Type B pancreatic cell (in vitro differentiated cells): ENCODE measurements at regions not wholly inside any gene's neighbourhood (a gene's known extent, or its start where the extent isn't known, plus 50 kb on each side); places are given as distances from the start of the nearest gene placed in this dataset.

Experiments
- DNase-seq: peaks from one replicate; pipeline ENCODE4 v3.0.0; 2021; ENCODE audit warnings: mixed read lengths; ENCODE audit not compliant: unreplicated experiment; ENCODE audit errors: extremely low spot score
- H3K27ac Mint-ChIP-seq: 2 replicates; pipeline ENCODE4 v1.8.0; 2021; ENCODE audit warnings: mild to moderate bottlenecking, mixed read lengths
- H3K27me3 Mint-ChIP-seq: 2 replicates; pipeline ENCODE4 v1.8.0; 2021; ENCODE audit warnings: mixed read lengths
- H3K36me3 Mint-ChIP-seq: 2 replicates; pipeline ENCODE4 v1.8.0; 2021; ENCODE audit warnings: mixed read lengths
- H3K4me1 Mint-ChIP-seq: one replicate; pipeline ENCODE4 v1.8.0; 2021; ENCODE audit warnings: mixed read lengths; ENCODE audit not compliant: unreplicated experiment
- H3K4me3 Mint-ChIP-seq: 2 replicates; pipeline ENCODE4 v1.8.0; 2021; ENCODE audit warnings: mild to moderate bottlenecking, mixed read lengths
- H3K9me3 Mint-ChIP-seq: 2 replicates; pipeline ENCODE4 v1.8.0; 2021; ENCODE audit warnings: mixed read lengths
- CTCF ChIP-seq: fragments of 200-600 bp; sonication (generic); conservative IDR thresholded peaks from 2 replicates; pipeline ENCODE4 v1.5.0; 2021; ENCODE audit warnings: antibody characterized with exemption, mild to moderate bottlenecking

GRCh38 chr1:106978477-106979322, 77.8 kb upstream of the PRMT6 start:
- H3K27me3 Mint-ChIP-seq = no peaks in the 10 kb centered on the region
- H3K4me1 Mint-ChIP-seq = no peaks in the 10 kb centered on the region
- no peaks in the 10 kb centered on the region for H3K36me3 Mint-ChIP-seq
- no peak overlapping the region for H3K4me3 Mint-ChIP-seq
- DNase-seq = no peak
- TF ChIP-seq CTCF = no peak
- H3K27ac Mint-ChIP-seq = no peak overlapping the region
- H3K9me3 Mint-ChIP-seq = no peaks in the 10 kb centered on the region

- Mint-ChIP-seq H3K27me3 (no peaks in the 10 kb centered on the region), H3K9me3 (no peaks in the 10 kb centered on the region), H3K27ac (no peak overlapping the region), H3K4me1 (no peaks in the 10 kb centered on the region), H3K36me3 (no peaks in the 10 kb centered on the region), H3K4me3 (no peak overlapping the region)
- no peak for TF ChIP-seq CTCF
- DNase-seq = no peak
These were observed 77.1 kb upstream of the PRMT6 start for GRCh38 chr1:106979371-106979770.

GRCh38 chr1:106980121-106980520, 76.4 kb upstream of the PRMT6 start:
- DNase-seq = no peak
- Mint-ChIP-seq H3K4me1 (no peaks in the 10 kb centered on the region), H3K27ac (no peak overlapping the region)

GRCh38 chr1:106984801-106985200, 71.7 kb upstream of the PRMT6 start:
- Mint-ChIP-seq H3K4me1 (no peaks in the 10 kb centered on the region), H3K4me3 (no peak overlapping the region), H3K9me3 (no peaks in the 10 kb centered on the region), H3K27ac (no peak overlapping the region), H3K27me3 (no peaks in the 10 kb centered on the region), H3K36me3 (no peaks in the 10 kb centered on the region)
- DNase-seq = no peak
- no peak for TF ChIP-seq CTCF

More at GRCh38 chr1:106980121-106980520, 76.4 kb upstream of the PRMT6 start:
- no peak for TF ChIP-seq CTCF
- Mint-ChIP-seq H3K4me3 (no peak overlapping the region), H3K36me3 (no peaks in the 10 kb centered on the region), H3K9me3 (no peaks in the 10 kb centered on the region), H3K27me3 (no peaks in the 10 kb centered on the region)

GRCh38 chr1:106986603-106987002, 69.9 kb upstream of the PRMT6 start:
- no peaks in the 10 kb centered on the region for H3K4me1 Mint-ChIP-seq
- no peak for DNase-seq
- H3K9me3 Mint-ChIP-seq = no peaks in the 10 kb centered on the region
- H3K27ac Mint-ChIP-seq = no peak overlapping the region
- no peak overlapping the region for H3K4me3 Mint-ChIP-seq
- TF ChIP-seq CTCF = no peak
- no peaks in the 10 kb centered on the region for H3K36me3 Mint-ChIP-seq
- no peaks in the 10 kb centered on the region for H3K27me3 Mint-ChIP-seq
